NCI-H82 treated with DMSO at 0.1 percent for 48 hours (cell line): ENCODE measurements at regions not wholly inside any gene's neighbourhood (a gene's known extent, or its start where the extent isn't known, plus 50 kb on each side); places are given as distances from the start of the nearest gene placed in this dataset.
"Not testable (repeated sequence)": the region's sequence is repeated elsewhere in the genome, so short reads cannot be mapped to it uniquely, and the experiment has no call there.

ENCODE experiments used
- DNase-seq: peaks from one replicate; lab custom pipeline; 2025; ENCODE audit not compliant: unreplicated experiment; lab: John Stamatoyannopoulos, UW

DNA sequence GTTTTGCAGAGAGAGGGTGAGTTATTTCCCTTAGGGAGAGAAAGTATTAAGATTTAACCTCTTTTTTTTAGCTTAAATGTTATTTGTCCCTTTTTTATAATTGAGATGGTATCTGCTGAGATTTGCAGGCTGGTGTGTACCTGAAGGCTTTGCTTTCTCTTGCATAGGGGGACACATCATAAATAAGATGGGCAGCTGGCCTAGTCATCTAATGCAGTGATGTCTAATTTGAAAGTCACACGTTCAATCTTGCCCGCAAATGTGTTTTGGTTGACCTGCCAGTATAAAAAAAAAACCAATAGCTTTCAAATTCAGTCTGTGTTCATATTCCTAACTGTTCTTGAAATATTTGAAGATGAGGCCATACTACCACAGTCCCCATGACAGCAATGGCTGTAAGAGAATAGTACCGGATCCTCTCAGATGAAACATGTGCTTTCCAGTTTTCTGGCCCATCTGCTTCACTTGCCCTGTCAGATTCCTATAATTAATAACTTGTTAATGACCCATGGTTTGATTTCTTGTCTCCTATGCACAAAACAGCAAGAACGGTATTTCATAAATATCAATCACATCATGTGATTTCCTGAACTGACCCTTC is 914.2 kb downstream of the IPMK start:
- no peak for DNase-seq

- DNase-seq, result no peak
Measured at GRCh38 chr10:57351076-57351475, 916.6 kb downstream of the IPMK start.

DNA sequence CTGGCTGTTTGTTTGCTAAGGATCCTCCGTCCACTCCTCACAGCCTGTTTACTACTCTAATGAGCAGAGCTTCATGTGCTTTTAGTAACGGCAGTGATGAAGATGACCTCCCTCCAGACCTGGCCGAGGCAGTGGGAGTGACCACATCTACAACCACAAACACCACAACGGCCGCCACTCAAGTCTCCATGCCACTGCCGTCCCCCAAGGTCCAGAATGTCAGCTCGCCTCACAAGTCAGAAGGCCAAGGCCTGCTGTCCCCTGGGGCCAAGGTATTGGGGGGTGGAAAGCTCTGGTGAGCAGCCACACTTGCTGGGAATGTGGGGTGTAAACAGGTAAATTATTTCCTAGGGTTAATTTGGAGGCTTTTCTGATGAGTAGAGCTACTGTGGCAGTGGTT is 926.4 kb downstream of the IPMK start:
- no peak for DNase-seq

GRCh38 chr10:57338823-57339558 is 928.7 kb downstream of the IPMK start:
- DNase-seq, result peak; percentile 3

DNA sequence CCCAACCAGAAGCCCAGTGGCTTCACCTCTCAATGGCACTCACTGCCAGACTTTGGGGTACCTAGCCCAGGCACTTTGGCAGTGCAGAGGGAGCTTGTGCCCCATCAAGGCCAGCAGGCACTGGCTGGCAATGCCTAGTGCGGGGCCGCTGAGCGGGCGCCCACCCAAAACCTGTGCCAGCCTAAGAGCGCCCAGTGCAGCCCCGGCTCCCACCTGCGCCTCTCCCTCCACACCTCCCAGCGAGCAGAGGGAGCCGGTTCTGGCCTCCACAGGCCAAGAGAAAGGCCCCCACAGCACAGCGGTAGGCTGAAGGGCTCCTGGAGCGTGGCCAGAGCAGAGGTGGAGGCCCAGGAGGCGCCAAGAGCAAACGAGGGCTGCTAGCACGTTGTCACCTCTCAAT is 930.8 kb downstream of the IPMK start:
- DNase-seq, result no peak

DNA sequence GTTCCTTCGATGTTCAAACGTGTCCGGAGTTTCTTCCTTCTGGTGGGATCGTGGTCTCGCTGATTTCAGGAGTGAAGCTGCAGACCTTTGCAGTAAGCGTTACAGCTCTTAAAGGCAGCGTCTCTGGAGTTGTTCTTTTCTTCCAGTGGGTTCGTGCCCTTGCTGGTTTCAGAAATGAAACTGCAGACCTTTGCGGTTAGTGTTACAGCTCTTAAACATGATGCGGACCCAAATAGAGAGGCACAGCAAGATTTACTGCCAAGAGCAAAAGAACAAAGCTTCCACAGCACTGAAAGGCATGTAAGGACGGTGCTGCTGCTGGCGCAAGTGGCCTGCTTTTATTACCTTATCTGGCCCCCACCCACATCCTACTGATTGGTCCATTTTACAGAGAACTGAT is 931.4 kb downstream of the IPMK start:
- DNase-seq, result no peak

DNA sequence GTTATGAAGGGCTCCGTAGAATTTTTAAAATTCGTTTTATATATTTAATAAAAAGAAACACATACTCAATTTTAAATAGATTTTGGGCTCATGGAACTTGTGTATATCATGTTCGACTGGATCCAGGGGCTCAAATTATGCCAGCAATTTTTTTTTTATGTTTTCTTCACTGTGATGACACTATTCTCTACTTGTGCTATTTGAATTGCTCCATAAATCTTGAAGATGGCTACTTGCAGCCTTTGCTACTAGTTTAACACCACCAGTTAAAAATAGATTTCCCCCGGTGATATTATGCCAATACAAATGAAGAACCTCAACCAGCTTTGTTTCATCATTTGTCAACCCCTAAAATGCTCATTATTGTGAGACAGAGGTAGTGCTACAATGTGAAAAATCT is 933.2 kb downstream of the IPMK start:
- no peak for DNase-seq

GRCh38 chr10:57333880-57334279 is 933.8 kb downstream of the IPMK start:
- DNase-seq, result no peak

- DNase-seq, result not testable (repeated sequence)
Measured at GRCh38 chr10:57321400-57321854, 946.3 kb downstream of the IPMK start.

DNA sequence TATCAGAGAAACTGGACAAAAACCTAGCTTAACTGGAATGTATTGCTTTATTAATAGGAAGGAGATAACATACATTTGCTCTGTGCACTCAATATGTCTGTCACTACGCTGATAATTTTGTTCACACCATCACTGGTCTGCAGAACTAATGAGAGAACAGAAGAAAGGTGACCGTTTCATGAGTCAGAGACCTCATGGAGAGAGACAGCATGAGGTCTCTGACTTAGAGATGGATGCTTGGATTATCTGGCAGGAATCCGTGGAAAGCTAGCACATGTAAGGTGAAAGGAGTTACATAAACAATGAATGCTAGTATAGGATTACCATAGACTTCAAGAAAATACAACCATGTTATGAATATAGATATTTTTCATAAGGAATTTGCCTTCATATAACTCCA is 947.3 kb downstream of the IPMK start:
- no peak for DNase-seq

- DNase-seq, result no peak
Measured at GRCh38 chr10:57314046-57314445, 953.0 kb upstream of the ZWINT start.

- no peak for DNase-seq
Measured at GRCh38 chr10:57303566-57303965, 942.5 kb upstream of the ZWINT start.

DNA sequence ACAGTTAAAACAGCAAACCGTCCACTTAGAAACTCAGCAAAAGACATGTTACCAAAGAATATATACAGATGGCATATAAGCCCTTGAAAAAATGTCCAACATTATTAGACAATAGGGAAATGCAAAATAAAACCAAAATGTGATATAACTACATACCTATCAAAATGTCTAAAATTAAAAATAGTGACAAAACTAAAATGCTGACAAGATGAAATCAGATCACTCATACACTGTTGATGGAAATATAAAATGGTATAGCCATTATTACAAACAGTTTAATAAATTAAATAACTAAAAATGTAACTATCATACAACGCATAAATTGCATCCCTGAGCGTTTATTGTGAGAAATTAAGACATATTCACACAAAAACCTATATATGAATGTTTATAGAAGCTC is 939.7 kb upstream of the ZWINT start:
- no peak for DNase-seq

DNA sequence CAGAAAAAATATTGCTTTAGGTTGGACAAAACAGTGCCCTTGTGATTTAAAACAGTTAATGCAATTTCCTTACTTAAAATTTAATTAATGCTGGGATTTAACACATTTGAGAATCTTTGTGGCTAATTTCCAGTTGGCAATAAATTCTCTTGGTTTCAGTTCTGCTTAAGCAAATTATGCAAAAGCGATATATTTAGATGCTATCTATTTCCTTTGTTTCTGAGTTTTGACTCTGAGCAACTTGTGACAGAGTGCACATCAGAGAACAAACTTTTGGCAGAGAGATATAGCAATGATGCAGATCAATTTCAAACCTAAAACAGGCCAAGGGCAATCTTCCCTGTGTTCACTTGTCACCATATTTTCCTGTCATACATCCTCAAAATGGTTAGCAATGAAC is 933.6 kb upstream of the ZWINT start:
- no peak for DNase-seq

GRCh38 chr10:57288754-57289153 is 927.7 kb upstream of the ZWINT start:
- no peak for DNase-seq

- DNase-seq, result no peak
Measured at GRCh38 chr10:57262892-57263291, 901.8 kb upstream of the ZWINT start.

DNA sequence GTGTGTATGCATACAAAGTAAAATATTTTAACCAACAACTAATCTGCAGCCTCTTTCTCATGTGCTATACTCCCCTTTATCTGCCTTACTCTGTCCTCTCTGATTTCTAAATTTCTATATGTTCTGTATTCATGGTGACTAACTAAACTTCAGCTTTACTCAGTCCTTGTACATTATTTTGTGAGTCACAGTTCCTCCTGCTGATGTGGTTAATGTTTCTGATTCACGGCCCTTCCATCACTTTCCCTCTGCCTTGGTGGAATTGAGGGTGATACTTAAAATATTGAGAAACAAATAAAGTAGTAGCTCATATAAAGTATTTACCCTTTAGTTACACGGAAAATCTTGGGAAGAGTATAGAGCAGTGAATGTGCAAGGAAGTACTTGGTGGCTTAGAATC is 899.1 kb upstream of the ZWINT start:
- DNase-seq, result no peak

- DNase-seq, result no peak
Measured at GRCh38 chr10:57249615-57250281, 888.7 kb upstream of the ZWINT start.

DNA sequence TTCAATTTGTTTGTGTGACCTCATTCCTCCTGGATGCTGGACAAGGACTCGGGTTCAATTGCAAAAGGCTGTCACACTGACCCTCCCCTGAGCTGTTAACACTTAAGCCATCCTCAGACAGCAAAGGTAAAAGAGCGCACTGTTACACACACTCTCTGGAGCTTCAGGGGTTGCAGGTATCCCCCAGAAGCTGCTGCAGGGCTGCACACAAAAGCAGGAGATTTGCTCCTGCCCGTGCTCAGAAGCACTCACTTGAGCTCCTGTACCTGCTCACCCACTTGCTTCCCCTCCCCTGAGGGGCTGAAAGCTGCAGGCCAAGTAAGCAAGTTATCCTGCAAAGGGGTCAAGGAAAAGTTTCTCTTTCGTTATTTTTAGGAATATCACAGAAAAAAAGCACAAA is 886.2 kb upstream of the ZWINT start:
- no peak for DNase-seq

DNA sequence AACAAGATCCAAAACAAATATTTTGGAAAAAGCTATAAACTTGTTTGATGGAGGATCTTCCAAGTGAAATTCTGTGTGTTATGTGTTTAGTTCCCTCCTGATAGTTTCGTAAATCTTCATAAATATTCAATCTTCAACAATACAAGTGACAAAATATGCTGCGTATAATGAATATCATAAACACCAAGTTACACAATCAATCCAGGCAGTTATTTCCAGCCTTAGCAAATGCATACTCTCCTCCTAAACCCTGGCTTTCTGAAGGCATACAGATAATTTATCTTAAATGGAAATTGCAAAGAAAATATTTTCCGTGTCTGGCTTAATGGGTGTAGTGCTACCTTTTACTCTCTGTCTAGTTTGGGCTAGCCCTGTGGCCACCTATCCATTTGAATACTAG is 864.9 kb upstream of the ZWINT start:
- DNase-seq, result no peak

GRCh38 chr10:57224811-57225210 is 863.8 kb upstream of the ZWINT start:
- no peak for DNase-seq

DNA sequence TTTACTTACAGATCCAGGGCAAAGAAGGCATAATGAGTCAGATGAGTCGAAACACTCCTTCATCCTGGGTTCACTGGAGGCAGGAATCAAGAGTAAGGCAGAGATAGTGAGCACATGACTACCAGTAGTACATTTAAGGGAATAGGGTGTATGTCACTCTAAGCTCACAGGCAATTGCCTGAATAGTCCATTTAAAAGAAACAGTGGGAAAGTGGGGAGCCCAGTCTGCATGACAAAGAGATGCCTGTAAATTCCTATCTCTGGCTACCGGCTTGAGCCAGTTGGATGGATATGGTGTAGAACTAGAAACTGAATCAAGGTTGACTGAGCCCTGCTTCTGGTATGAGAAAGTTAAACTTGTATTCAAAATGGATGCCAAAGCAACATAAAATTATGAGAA is 861.5 kb upstream of the ZWINT start:
- DNase-seq, result no peak
